ENCODE measurements at regions not wholly inside any gene's neighbourhood (a gene's known extent, or its start where the extent isn't known, plus 50 kb on each side); places are given as distances from the start of the nearest gene placed in this dataset.

GRCh38 chr12:92486443-92487137 is 216.2 kb upstream of the PLEKHG7 start:
- Histone ChIP-seq H3K9me3 (0 out of 3 replicates have a peak, but pooled peaks cover 1% of the 10 kb centered on the region), H3K4me3 (no peak overlapping the region), H3K4me2 (no peak overlapping the region), H3K4me1 (no peaks in the 10 kb centered on the region), H3K27ac (no peak overlapping the region)
- TF ChIP-seq CHD2 (IDR thresholded peaks at IDR 0.05; ENCODE audit: low read length, partially characterized antibody) (no peak), ZC3H11A (IDR thresholded peaks at IDR 0.05) (no peak)
- no peak for ATAC-seq
- ChIA-PET CTCF (no interaction called here), POLR2A (no interaction called here)
- no peak for FAIRE-seq
- DNase-seq (ENCODE audit: low read depth in 1 of 2, low spot score in 1 of 2) = no peak
- WGBS (ENCODE audit: missing lambda C conversion rate) = 55% methylated on average over 3 of the region's 3 CpGs

- DNase-seq (ENCODE audit: low read depth in 1 of 2, low spot score in 1 of 2) = no peak
- no peak overlapping the region for H3K4me3 ChIP-seq
- no peak overlapping the region for H3K27ac ChIP-seq
- no peak overlapping the region for H3K4me2 ChIP-seq
- ChIA-PET POLR2A (interaction anchor here (0.7 kb wide), 2 partner anchors 298 to 340 kb away, joined by 3 to 4 read pairs; partner anchors contain the start of gene BTG1), CTCF (interaction anchor here (1.5 kb wide), 1 partner anchor 10 kb away, joined by 3 read pairs; no protein-coding TSS in a partner anchor)
- no peak for TF ChIP-seq HOXB5 (CRISPR knock-in tag; IDR thresholded peaks at IDR 0.05)
- no peak for TF ChIP-seq CBX2 (IDR thresholded peaks at IDR 0.05; ENCODE audit: borderline replicate concordance, low read depth)
- no peak for TF ChIP-seq JUNB (IDR thresholded peaks at IDR 0.05)
- no peak for TF ChIP-seq E2F6 (IDR thresholded peaks at IDR 0.05; ENCODE audit: borderline replicate concordance, low read depth)
- TF ChIP-seq NR3C1 (IDR thresholded peaks at IDR 0.05) = no peak
- no peak for TF ChIP-seq HMGXB4 (CRISPR knock-in tag; IDR thresholded peaks at IDR 0.05; ENCODE audit: borderline replicate concordance)
- TF ChIP-seq HDAC2 (IDR thresholded peaks at IDR 0.05) = no peak
- no peak for TF ChIP-seq HOXA7 (CRISPR knock-in tag; IDR thresholded peaks at IDR 0.05)
- no peak for TF ChIP-seq ESRRA (IDR thresholded peaks at IDR 0.05; ENCODE audit: borderline replicate concordance, low read length)
- no peak for TF ChIP-seq RARB (CRISPR knock-in tag; IDR thresholded peaks at IDR 0.05)
- TF ChIP-seq ZSCAN20 (CRISPR knock-in tag; IDR thresholded peaks at IDR 0.05) = no peak
- TF ChIP-seq EP300 (IDR thresholded peaks at IDR 0.05) = no peak
- no peak for TF ChIP-seq MAFK (IDR thresholded peaks at IDR 0.05; ENCODE audit: partially characterized antibody)
- no peak for TF ChIP-seq RNF2 (IDR thresholded peaks at IDR 0.05; ENCODE audit: borderline replicate concordance, low read depth)
- TF ChIP-seq MAZ (IDR thresholded peaks at IDR 0.05; ENCODE audit: borderline replicate concordance, low read depth, low read length) = no peak
- TF ChIP-seq RFX5 (IDR thresholded peaks at IDR 0.05) = no peak
- ATAC-seq = no peak
- H3K4me1 ChIP-seq = no peaks in the 10 kb centered on the region
- no peak for FAIRE-seq
- 61% methylated on average over 6 of the region's 6 CpGs for WGBS (ENCODE audit: missing lambda C conversion rate)
- H3K9me3 ChIP-seq = no peaks in the 10 kb centered on the region
Observed at GRCh38 chr12:92485351-92486348, 217.1 kb upstream of the PLEKHG7 start.

DNA sequence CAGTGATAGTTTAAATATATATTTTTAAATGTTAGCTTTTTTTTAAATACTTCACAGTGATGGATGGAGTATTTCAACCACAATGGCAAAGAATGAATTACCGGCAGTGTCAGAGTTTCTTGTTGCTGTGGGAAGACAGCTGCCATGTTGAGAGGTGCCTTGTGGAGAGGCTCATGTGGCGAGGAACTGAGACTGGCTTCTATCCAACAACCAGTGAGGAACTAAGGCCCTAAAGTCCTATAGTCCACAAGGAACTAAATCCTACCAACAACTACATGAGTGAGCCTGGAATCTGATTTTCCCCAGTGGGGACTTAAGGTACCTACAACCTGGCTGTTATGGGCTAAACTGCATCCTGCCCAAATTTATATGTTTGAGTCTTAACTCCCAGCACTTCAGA is 220.2 kb upstream of the PLEKHG7 start:
- no peak for FAIRE-seq
- Histone ChIP-seq H3K4me1 (no peaks in the 10 kb centered on the region), H3K9me3 (no peaks in the 10 kb centered on the region), H3K27ac (no peak overlapping the region), H3K4me3 (no peak overlapping the region), H3K4me2 (no peak overlapping the region)
- 81% methylated on average over 2 of the region's 2 CpGs for WGBS (ENCODE audit: missing lambda C conversion rate)
- ChIA-PET POLR2A (no interaction called here), CTCF (interaction anchor here (1.2 kb wide), 1 partner anchor 12 kb away, joined by 5 read pairs; no protein-coding TSS in a partner anchor)
- ATAC-seq = no peak
- DNase-seq (ENCODE audit: low read depth in 1 of 2, low spot score in 1 of 2) = no peak
- TF ChIP-seq HOXB13 (CRISPR knock-in tag; IDR thresholded peaks at IDR 0.05; ENCODE audit: low read depth) (no peak), HOXA7 (CRISPR knock-in tag; IDR thresholded peaks at IDR 0.05) (no peak), RNF2 (IDR thresholded peaks at IDR 0.05; ENCODE audit: borderline replicate concordance, low read depth) (no peak), HES2 (IDR thresholded peaks at IDR 0.05) (no peak), HDAC2 (IDR thresholded peaks at IDR 0.05) (no peak), ELK1 (IDR thresholded peaks at IDR 0.05; ENCODE audit: low read depth, low read length) (no peak), KDM5A (IDR thresholded peaks at IDR 0.05) (no peak), RARB (CRISPR knock-in tag; IDR thresholded peaks at IDR 0.05) (no peak), POLR2AphosphoS2 (conservative IDR thresholded peaks at IDR 0.05; ENCODE audit: low read length) (no peak), CHD2 (IDR thresholded peaks at IDR 0.05; ENCODE audit: low read length, partially characterized antibody) (no peak), HEYL (CRISPR knock-in tag; IDR thresholded peaks at IDR 0.05) (no peak)
- TF ChIP-seq, protein P1, sequence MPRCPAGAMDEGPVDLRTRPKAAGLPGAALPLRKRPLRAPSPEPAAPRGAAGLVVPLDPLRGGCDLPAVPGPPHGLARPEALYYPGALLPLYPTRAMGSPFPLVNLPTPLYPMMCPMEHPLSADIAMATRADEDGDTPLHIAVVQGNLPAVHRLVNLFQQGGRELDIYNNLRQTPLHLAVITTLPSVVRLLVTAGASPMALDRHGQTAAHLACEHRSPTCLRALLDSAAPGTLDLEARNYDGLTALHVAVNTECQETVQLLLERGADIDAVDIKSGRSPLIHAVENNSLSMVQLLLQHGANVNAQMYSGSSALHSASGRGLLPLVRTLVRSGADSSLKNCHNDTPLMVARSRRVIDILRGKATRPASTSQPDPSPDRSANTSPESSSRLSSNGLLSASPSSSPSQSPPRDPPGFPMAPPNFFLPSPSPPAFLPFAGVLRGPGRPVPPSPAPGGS (IDR thresholded peaks at IDR 0.05) = no peak
- TF ChIP-seq, protein P2, sequence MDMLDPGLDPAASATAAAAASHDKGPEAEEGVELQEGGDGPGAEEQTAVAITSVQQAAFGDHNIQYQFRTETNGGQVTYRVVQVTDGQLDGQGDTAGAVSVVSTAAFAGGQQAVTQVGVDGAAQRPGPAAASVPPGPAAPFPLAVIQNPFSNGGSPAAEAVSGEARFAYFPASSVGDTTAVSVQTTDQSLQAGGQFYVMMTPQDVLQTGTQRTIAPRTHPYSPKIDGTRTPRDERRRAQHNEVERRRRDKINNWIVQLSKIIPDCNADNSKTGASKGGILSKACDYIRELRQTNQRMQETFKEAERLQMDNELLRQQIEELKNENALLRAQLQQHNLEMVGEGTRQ (IDR thresholded peaks at IDR 0.05) = no peak

Data from A549 (cell line).